Astrocyte (in vitro differentiated cells and primary cell): ENCODE measurements at regions not wholly inside any gene's neighbourhood (a gene's known extent, or its start where the extent isn't known, plus 50 kb on each side); places are given as distances from the start of the nearest gene placed in this dataset.

Source experiments
- CTCF ChIP-seq: IDR thresholded peaks from 2 replicates; pipeline ENCODE4 v1.5.1; 2011; ENCODE audit warnings: low read depth, mild to moderate bottlenecking, inconsistent platforms, low read length, moderate library complexity; ENCODE audit not compliant: insufficient read depth
- EZH2 ChIP-seq: IDR thresholded peaks from 2 replicates; pipeline ENCODE4 v1.6.1; 2012; ENCODE audit warnings: mild to moderate bottlenecking, low read length, inconsistent platforms; ENCODE audit not compliant: insufficient read depth

GRCh38 chr17:79165756-79166473 is 91.3 kb downstream of the ENGASE start:
- TF ChIP-seq EZH2 (no peak), CTCF (no peak)
